ENCODE measurements at regions not wholly inside any gene's neighbourhood (a gene's known extent, or its start where the extent isn't known, plus 50 kb on each side); places are given as distances from the start of the nearest gene placed in this dataset.

GRCh38 chr7:66453340-66453739 is 175.3 kb upstream of the KCTD7 start:
- TF ChIP-seq POLR2AphosphoS5 (IDR thresholded peaks at IDR 0.05) (no peak), POLR2A (IDR thresholded peaks at IDR 0.05) (no peak)
- TF ChIP-seq, protein P1, sequence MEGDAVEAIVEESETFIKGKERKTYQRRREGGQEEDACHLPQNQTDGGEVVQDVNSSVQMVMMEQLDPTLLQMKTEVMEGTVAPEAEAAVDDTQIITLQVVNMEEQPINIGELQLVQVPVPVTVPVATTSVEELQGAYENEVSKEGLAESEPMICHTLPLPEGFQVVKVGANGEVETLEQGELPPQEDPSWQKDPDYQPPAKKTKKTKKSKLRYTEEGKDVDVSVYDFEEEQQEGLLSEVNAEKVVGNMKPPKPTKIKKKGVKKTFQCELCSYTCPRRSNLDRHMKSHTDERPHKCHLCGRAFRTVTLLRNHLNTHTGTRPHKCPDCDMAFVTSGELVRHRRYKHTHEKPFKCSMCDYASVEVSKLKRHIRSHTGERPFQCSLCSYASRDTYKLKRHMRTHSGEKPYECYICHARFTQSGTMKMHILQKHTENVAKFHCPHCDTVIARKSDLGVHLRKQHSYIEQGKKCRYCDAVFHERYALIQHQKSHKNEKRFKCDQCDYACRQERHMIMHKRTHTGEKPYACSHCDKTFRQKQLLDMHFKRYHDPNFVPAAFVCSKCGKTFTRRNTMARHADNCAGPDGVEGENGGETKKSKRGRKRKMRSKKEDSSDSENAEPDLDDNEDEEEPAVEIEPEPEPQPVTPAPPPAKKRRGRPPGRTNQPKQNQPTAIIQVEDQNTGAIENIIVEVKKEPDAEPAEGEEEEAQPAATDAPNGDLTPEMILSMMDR (IDR thresholded peaks at IDR 0.05), result no peak
